RPMI8226 (cell line): ENCODE measurements at regions not wholly inside any gene's neighbourhood (a gene's known extent, or its start where the extent isn't known, plus 50 kb on each side); places are given as distances from the start of the nearest gene placed in this dataset.

Experiments
- DNase-seq: peaks from one replicate; pipeline ENCODE4 v3.0.0-alpha.2; 2015

GRCh38 chr12:115094163-115094816, 410.3 kb upstream of the TBX3 start:
- no peak for DNase-seq

GRCh38 chr12:115093261-115093660, 409.3 kb upstream of the TBX3 start:
- DNase-seq = no peak

DNA sequence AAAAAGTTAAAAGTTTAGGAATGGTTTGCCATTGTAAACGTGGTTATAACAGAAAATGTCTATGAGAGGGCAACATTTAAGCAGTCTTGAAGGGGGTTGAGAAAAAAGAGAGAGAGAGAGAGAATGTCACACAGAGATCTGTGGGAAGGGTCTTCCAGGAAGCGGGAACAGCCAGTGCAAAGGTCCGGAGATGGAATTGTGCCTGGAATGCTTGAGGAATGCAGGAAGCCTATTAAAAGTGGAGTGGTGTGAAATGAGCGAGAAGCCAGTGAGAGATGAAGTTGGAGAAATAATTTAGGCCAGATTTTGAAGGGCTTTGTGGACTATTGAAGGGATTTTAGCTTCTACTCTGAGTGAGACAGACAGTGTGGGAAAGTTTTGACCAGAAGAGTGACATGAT, 406.8 kb upstream of the TBX3 start:
- no peak for DNase-seq

- DNase-seq = no peak
These were observed 405.2 kb upstream of the TBX3 start for GRCh38 chr12:115088995-115089841.

DNA sequence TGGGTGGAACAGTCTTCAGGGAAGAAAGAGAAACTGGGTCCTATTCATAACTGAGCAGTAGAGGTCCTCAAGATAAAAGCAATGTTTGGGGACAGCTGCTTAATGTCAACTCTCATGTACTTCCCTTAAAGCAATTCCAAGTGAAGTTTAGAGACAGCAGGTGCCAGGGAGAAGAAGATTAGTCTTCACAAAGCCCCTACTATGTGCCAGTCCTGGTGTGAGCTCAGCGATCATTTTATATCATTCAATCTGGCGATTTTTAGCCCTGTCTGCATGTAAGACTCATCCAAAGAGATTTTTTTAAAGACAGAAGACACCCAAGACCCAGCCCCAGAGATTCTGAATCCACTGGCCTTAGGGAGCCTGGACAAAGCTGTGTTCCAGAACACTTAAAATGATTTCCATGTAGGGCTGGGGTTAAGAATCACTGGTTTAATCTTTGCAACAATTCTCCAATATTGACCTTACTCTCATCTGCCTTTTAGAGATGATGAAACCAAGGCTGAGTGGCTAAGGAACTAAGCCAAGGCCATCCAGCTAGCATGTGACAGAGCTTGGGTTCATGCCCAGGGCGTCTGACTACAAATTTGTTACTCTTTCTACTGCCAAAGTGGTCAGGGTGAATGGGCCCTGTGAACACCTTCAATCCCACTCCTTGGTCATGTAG, 404.5 kb upstream of the TBX3 start:
- no peak for DNase-seq

- DNase-seq = no peak
These were observed 401.6 kb upstream of the TBX3 start for GRCh38 chr12:115085594-115085993.

GRCh38 chr12:115079760-115080159, 395.8 kb upstream of the TBX3 start:
- no peak for DNase-seq

GRCh38 chr12:115078990-115079389, 395.0 kb upstream of the TBX3 start:
- DNase-seq = no peak

DNA sequence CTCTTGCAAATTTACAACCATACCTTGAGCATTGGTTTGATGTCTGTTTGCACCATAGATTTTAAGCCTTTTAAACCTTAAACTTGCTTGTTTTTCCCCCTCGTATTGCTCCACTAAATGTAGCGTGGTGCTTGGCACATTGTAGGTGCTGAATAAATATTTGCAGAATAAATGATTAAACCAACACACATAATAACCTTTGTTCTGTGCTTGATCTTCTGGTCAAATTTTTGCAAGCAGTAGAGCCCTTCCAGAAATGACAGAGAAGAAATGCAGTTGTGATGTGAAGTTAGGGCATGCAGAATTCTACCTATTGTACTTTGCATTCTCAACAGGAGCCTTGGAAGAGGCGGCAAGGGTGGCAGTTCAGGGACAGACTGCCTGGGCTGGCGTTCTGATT, 394.4 kb upstream of the TBX3 start:
- DNase-seq = no peak

DNA sequence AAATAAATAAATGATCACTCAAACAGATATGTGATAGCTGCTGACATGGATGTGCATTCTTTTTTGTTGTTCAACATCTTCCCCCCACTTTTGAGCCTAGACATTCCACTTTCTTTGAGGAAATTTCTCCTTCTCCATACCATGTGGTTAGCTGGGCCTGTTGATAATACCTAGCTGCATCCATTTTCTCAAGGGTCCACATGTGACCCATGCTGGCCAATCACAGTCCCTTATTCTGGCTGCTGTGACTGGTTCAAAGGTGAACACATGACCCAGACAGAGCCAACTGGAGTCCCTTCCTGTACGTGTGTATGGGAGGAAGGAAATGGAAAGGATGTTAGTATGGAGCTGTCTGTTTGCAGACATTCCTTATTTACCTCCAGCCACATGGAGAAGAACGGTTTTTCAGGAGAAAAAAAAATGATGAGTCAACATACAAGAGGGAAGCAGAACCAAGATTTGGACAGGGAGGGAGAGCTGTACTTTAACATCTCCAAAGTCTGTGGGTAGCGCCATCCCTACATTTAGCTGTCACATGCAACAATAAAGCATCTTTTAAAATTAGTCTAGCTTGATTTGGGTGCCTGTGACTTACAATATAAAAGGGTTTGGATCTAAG, 391.7 kb upstream of the TBX3 start:
- no peak for DNase-seq

GRCh38 chr12:115074617-115075016, 390.6 kb upstream of the TBX3 start:
- no peak for DNase-seq

DNA sequence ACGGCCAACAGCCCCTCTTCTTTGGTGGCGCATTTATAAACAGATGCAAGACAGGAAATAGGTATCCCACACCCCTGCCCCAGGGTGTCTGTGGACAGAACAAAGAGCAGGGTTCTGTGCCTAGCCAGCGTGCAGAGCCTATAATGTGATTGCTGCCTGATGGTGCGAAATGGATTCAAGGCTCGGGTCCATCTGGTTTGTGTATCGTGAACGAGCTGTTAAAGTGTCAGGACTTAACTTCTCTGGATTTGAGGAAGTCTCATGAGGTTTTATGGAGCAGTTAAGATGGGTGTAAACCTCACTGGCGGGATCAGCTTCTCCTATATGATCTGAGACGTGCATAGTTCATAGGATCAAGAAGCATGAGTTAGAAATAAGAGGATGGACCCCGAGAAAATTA, 388.7 kb upstream of the TBX3 start:
- DNase-seq = no peak

DNA sequence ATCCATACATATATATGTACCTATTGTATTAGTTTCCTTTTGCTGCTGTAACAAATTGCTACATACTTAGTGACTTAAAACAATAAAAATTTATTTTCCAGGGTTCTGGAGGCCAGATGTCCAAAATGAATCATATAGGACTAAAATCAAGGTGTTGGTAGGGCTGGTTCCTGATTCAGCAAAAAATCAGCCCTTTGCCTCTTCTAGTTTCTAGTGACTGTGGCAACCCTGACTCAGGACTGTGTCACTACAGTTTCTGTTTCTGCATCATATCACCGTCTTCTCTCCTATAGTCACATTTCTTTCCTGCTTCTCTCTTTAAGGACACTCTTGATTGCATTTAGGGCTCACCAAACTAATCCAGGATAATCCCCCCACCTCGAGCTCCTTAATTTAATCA, 386.3 kb upstream of the TBX3 start:
- no peak for DNase-seq

- no peak for DNase-seq
These were observed 380.3 kb upstream of the TBX3 start for GRCh38 chr12:115064296-115064695.

- DNase-seq = no peak
These were observed 378.8 kb upstream of the TBX3 start for GRCh38 chr12:115062741-115063140.

GRCh38 chr12:115060477-115061168, 376.6 kb upstream of the TBX3 start:
- no peak for DNase-seq

GRCh38 chr12:115057445-115057844, 373.5 kb upstream of the TBX3 start:
- no peak for DNase-seq

DNA sequence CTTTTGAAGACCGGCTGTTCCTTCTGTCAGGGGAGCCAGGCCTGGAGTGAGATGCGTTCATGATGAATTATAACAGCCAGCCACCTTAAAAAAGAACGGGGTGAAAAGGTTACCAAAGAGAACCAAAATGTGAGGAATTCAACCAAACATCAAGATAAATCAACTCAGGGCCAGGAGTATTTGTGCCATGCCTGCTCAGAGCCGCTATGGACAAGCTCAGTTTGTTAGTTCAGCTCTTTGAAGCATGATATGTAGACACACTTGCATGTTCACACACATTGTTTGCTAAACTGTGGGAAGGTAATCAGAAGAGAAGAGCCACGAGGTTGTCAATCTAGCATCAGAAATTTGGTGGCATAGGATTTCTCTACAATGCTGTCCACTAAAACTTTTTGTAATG, 367.4 kb upstream of the TBX3 start:
- no peak for DNase-seq

- DNase-seq = no peak
These were observed 365.6 kb upstream of the TBX3 start for GRCh38 chr12:115049614-115050013.

GRCh38 chr12:115046805-115047204, 362.8 kb upstream of the TBX3 start:
- DNase-seq = no peak

DNA sequence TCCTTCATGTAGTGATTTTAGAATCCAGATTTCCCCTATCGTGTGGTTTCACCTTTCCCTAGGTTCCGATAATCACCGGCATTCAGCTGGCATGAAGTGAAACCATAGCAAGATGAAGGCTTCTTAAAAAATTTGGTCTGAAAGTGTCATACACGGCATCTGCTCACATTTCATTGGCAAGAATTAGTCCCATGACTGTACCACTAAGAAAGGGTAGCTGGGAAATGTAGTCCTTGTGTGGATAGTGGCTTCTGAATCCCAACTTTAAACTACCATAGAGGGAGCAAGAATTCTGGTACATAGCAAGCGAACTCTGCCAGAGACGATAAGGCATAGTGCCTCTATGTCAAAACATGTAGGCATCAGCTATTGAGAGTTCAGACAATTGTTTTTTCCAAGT, 360.1 kb upstream of the TBX3 start:
- DNase-seq = no peak

DNA sequence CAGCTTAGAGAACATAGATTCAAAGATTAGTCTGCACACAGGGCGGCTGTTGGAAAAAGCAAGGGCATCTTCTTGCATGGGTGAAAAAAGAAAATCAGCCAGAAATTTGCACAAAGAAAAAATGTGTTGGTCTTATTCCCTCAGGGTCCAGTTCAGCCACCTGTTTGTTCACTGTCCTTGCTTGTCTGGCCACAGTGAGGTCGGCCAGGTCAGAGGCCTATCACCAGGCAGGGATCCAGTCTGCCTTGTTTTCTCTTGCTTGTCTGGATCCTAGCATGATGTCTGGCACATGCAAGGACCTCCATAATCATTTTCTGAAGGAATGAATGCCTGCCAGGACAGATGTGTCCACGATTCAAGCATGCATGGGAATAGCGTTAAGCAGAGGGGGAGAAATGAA, 359.1 kb upstream of the TBX3 start:
- no peak for DNase-seq

GRCh38 chr12:115042341-115042740, 358.4 kb upstream of the TBX3 start:
- no peak for DNase-seq
